NCI-H748 (cell line): ENCODE measurements at regions not wholly inside any gene's neighbourhood (a gene's known extent, or its start where the extent isn't known, plus 50 kb on each side); places are given as distances from the start of the nearest gene placed in this dataset.

ENCODE experiments used
- DNase-seq: peaks from one replicate; lab custom pipeline; 2025; ENCODE audit not compliant: unreplicated experiment; lab: John Stamatoyannopoulos, UW

DNA sequence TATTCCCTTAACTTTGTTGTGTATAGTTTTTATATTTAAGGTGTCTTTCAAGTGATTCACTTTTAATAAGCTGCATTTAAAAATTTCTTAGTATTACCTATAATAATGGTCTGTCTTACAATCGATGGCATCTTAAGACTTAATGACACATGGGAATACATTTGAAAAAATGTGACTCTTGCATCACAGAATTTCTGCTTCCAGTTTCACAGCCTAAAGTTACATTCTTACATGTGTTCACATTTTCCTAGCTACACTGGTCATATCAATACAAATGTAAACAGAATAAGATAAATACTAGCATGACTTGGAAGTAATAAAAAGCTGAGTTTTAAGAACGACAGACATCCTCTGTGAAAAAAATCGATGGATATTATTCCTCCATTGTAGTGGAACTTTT lies 1597.1 kb upstream of the MIR17HG start:
- DNase-seq: no peak

DNA sequence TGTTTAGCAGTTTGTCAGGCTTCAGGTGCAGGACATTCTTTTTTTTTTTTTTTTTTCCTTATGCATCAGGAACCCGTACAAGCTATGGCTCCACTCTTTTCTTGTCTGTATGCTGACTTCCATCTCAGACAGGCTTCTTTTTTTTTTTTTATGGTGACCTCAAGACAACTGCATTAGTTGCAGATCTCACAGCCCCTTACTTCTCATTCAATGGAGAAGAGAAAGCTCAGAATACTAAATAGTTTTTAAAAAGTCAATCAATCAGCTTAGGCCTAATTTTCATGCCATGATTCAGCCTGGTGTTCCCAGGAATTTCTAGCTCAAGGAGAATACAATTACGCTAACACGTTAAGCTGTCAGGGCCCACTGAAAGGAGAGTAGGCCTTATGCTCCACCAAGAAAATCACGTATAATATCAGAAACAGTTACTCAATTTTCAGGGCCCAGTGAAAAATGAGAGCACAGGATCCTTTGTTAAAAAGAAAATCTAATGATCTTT lies 1596.0 kb upstream of the MIR17HG start:
- no peak for DNase-seq

DNA sequence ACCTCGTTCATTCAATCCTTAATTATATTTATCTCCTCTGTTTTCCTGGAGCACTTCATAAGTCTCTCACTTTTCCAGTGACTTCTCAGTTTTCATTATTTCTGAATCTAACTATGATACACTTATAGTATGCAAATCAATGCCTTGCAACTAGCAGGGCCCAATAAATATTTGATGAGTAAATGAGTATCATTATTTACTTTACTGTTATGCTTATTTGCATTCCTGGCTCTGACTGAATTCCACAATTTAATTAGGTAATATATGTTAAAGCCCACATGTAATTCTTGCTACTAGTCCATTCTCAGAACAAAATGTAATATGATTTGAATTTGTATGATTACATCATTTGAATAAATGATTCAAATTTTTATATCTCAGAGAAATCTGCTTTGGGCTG lies 1595.1 kb upstream of the MIR17HG start:
- no peak for DNase-seq

DNA sequence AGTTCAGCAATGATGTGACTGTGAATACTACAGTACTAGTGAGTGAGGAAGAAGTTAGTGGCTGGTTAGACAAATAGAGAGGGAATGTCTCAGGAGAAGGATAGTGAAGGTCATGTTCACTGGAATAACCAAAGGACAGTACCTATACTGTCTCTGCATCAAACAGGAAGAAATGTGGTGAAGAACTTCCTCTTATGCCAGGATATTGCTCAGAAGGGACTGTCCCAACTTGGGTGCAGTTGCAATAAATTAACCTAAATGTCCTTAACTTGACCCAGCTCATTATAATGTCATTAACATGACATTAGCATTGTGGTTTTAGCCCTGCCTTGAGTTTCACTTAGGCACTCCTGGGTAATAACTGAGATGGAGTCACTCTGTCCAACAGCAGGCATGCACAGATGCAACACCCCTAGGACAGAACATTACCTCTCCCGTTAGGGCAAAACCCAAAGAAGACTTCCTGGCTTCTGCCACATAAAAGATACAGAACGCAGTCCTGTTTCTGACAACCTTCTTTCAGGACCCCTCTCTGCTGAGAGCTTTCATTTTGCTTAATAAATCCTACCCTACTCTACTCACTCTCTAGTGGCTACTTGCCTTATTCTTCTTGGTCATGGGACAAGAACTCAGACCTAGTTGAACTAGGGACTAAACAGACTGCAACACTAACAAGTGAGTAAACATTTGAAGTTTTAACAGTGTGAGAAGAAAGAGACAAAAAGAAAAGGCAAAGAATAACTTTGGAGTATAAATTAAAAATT lies 1591.6 kb upstream of the MIR17HG start:
- peak; percentile 3 for DNase-seq

DNA sequence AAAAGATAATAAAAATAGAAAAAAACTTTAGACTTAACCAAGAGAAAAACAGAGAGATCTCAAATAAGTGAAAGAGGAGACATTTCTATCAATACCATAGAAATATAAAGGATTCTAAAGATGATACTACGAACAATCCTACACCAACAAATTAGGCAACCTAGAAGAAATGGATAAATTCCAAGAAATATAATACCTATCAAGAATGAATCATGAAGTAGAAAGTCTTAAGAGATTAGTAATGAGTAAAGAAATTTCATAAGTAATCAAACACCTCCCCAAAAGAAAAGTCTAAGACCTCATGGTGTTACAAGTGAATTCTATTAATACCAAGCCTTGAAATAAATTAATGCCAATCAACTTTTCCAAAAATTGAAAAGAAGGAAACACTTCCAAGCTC lies 1584.5 kb upstream of the MIR17HG start:
- no peak for DNase-seq

DNA sequence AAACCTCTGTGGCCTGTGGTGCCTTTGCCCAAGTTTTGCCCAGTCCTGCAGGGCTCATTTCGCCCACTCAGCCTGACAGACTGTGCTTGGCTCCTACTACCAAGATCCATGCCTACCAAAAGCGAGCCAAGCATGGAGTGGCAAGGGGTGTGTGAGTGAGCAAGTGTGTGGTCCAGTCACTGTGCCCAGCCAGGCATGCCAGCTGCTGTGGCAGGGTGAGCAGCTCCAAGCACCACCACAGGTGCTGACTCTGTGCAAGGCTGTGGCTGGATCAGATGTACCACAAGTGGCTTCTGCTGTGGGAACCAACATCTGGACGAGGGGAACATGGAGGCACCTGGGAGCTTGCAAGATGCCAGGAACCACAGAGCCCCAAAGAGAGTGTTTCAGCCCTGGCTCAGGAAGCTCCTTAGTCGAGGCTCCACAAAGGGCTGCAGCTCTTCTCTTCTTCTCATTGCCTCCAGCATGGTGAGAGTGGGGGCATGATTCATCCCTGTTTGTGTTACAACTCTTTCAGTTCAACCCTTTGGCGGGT lies 1564.2 kb upstream of the MIR17HG start:
- no peak for DNase-seq

DNA sequence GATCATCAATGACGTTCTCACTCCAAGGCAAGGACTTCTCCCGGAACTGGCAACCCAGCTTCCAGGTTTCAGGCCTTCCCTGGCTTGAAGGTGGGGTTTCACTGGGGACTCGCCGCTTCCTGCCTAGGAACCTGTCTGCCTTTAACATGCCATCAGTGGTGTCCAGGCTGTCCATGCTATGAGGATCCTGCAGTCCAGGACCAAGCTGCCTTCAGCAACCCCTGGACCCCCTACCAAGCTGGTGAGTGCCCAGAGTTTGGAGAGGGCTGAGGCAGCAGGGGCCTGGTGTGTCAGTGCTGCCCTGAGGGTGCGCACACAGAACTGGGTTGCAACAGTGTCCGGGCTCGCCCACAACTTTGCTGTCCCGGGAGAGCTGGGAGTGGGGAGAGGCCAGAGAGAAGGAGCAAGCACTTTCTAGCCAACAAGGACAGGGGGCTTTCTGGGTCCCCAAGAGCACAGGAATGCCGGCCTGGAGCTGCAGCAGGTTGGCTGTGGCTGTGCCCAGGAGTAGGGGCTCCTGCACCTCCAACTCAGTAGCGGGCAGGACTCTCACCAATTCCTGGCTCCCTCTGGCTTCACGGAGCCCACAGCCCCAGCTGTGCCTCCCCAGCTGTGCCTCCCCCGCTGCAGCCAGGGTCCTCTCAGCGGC lies 1563.2 kb upstream of the MIR17HG start:
- DNase-seq: no peak

DNA sequence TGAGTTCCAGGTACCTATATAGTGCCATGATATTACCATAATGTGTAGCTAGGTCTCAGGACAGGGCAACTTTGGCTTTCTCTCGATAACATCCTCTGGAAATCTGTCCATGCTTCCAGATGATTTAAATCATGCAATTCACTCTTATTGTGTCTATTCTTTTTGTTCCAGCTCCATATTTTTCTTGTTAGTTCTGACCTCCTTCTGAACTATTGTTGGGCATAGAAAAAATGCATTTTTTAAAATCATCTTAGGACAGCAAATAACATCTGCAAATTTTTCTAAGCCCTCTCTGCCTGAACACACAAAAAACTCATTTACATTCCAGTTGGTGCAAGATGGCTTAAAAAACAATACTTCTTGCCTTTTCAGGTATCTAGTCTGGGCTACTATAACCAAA lies 1561.0 kb upstream of the MIR17HG start:
- no peak for DNase-seq

DNA sequence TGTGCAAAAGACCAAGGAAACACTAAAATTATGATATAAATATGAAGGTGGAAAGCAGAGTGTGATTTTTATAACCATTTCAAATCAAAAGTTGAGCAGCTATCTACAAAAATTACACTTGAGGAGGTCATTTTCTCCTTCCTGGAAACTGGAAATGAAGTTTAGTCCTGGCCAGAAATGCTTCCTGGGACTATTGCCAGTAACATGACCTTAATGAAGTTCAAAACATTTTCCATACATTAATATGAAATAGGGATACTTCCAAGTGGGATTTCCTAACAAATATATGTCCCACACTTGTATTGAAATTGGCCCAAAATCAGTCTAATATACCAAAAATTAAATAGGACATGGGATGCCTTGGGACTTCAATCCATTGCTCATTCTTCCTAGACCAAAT lies 1556.8 kb upstream of the MIR17HG start:
- no peak for DNase-seq

DNA sequence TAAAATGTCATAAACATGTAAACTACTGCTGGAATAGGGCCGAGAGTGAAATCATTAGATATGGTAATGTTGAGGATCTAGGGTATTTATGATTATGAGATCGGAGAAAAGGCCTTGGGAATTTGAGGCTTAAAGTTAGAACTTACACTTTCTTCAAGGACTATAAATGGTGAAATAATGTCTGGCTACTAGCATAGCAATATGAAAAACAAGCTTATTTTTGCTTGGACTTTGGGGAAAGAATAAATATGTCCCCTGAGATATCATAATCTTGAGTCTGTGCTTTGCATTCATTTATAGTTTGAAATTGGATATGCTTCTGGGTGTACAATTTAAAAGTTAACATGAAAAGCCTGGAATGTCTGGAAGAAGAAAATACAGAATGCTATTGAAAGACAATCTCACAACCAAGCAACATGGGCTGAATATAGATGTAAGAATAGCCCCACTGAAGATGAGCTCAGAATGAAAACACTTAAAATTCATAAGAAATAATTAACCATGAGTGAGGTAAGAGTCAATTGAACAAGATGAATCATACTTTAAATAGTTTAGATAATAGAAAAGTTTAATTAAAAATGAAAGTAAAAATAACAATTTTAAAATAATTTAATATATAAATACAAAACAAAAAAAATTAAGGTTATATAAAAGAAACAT lies 1555.4 kb upstream of the MIR17HG start:
- DNase-seq: no peak

DNA sequence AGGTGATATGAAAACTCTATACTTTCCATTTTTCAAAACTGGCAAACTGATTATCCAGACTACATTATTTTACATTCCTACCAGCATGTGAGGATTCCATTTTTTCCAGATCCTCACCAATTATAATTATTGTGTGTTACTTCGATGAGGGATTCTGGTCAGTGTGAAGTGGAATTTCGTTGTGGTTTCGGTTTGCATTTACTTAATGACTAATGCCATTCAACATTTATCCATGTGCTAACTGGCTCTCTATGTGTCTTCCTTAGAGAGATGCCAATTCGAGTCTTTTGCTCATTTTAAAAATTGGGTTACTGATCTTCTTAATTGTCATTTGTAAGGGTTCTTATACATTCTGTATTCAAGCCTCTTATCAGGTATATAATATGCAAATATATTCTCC lies 1551.3 kb upstream of the MIR17HG start:
- no peak for DNase-seq

DNA sequence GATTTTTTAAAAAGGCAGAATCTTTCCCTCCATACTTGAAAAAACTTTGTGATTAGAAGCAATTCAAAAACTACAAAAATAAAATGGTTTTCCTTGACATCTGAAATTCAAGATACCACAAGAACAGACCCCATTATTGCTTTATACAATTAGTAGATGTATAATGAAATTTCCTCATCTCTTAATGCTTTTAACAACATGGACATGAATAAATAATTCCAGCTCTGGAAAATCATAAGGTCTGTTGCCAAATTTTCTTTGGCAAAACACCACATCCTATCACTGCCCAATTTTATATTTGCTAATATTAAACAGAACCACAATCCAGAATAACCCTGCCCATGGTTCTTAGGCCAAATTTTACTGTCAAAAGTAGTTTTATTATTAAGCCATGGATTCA lies 1543.6 kb upstream of the MIR17HG start:
- no peak for DNase-seq

DNA sequence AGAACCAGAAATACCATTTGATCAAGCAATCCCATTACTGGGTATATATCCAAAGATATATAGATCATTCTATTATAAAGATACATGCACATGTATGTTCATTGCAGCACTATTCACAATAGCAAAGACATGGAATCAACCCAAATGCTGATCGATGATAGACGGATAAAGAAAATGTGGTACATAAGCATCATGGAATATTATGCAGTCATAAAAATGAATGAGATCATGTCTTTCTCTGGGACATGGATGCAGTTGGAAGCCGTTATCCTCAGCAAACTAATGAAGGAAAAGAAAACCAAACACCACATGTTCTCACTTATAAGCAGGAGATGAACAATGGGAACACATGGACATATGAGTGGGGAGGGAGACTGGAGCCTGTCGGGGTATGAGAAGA lies 1540.9 kb upstream of the MIR17HG start:
- DNase-seq: no peak

DNA sequence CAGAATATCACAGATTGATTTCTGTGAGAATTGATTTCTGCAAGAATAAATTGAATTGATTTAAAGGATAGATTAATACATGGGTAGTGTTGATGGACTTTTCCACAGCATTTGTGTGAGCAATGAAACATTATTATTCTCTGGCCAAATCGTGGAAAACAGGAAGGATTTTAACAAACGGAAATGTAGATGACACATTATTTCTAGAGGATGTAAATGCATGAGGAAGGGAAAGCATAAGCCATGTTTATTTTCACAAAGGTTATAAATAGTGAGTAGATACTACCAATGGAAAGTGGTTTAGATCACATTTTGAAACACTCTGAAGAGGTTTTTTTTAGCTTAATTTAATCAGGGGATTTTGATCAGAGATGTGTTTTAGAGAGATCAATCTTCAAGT lies 1534.6 kb upstream of the MIR17HG start:
- DNase-seq: no peak

DNA sequence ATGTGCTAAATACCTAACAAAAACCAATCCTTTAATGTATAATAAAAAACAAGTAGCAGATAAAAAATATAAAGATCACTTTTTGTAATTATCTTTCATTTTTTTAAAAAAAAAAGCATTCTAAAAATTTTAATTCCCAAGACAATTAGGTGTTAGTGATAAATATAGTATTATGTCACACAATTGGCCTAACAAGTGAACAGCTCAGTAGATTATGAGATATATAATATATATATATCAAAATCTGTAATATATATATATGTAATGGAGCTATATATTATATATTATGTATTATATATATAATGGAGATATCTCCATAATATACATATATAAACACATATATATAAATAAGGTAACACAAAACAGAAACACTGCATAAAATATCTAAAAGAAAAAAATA lies 1531.1 kb upstream of the MIR17HG start:
- DNase-seq: no peak

DNA sequence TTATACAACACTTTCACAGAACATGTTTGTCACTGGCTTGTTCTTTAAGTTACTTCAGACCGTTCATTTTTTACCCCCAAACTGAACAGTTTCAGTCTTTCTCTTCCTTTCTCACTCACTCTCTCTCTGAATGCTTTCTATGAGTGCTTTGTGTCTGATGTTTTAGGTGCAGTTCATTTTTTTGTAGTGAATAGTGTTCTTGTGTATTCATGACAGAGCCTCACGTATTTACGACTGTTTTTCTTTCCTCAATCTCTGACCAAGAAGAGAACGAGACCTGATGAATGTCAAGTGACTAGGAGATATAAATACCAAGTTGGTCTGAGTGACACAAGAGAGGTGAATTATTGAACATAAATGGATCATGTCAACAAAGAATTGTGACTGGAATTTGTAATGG lies 1525.0 kb upstream of the MIR17HG start:
- DNase-seq: no peak

DNA sequence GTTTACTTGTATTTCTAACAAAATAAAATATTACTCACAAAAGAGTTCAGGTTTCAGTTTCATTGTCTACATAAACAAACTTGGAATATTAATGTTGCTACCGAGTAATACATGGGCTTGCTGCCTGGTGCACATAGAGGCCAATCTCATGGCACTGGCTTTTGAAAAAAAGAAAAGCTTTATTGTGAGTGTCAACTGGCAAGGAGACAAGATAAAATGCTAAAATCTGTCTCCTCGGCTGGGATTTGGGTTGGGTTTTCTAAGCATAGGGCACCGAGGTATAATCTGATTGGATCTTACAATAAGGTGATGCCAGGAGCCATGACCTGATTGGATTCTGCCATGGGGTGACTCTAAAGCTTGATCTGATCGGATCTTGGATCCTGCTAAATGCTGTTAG lies 1519.9 kb upstream of the MIR17HG start:
- DNase-seq: no peak

DNA sequence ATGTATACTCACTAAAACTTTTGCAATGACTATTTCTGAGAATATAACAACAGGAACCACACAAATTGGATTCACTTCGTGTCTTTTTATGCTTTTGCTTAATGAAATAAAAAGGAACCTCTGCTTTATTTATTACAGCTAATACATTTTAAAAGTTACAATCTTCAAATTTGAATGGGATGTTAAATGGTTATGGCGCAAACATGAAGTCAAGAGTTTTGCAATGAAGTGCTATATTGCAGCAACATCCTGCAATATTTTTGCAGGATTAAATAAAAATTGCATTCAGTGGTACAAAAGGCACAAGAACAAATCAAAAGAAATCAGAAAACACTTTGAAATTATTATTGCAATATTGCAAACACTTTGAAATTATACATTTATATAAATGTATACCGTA lies 1519.0 kb upstream of the MIR17HG start:
- no peak for DNase-seq

DNA sequence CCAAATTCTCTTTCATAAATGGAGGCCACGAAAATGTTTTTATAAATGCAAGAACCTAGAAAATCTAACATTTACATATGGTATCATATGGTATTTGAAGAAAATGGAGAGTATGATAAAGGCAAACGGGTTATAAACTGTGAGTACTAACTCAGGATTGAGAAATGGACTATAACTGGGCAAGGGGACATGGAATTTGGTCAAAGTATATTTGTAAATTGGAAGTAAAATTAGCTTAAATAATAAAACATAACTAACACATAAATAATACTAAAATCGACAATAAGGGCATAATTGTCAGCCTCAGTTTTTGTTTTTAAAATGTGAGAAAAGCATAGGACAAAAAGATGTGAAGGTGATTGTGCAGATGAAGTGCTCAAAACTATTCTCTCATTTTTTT lies 1516.3 kb upstream of the MIR17HG start:
- no peak for DNase-seq

DNA sequence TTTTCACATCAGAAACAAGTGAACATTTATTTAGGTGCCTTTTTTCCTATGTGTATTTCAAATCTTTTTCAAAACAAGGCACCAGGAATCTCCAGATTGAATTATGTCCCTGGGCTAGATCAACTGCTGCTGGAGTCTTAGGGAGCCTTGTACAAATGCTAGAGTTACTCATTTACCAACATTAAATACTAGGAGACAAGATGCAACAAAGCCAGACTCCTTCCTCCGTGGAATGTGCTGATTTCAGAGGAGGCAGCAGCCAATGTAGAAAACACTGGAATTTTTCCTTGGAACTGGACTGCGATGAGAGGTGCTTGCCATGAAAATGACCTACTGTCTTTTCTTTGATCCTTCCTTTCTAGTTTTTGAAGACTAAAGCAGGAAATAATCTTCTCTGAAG lies 1514.7 kb upstream of the MIR17HG start:
- no peak for DNase-seq

DNA sequence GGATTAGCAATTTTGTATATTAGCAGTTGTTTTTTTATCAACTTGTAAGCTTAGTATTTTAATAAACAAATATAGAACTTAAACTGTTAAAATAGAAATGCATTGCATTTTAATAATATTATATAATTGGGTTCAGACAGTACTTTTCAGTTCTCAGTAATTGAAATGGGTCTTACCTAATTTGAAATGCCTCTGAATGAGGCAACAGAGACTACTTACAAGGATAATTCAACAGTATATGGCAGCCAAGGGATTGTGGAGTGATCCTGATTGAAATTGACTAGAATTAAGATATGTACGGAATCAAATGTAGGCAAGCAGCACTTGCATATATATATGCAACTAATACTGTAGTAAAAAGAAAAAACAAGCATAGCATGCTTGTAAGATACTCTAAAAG lies 1503.9 kb upstream of the MIR17HG start:
- DNase-seq: no peak

DNA sequence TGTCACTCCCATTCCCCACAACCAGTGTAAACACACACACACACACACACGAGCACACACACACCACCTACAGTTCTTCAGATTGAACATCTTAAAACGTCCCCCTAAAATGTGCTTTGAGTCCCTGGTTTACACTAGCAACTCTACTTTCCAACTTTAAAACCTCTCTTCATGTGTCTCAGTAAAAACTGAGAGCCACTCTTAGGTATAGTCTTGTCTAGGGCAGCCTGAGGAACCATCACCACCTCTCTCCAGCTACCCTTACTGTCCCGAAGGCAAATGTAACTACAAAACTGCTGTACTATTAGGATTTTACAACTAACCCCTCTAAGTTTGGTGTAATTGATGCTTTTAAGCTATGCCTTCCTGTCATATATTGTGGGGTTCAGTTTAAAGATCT lies 1501.6 kb upstream of the MIR17HG start:
- no peak for DNase-seq
